ENCODE measurements at regions not wholly inside any gene's neighbourhood (a gene's known extent, or its start where the extent isn't known, plus 50 kb on each side); places are given as distances from the start of the nearest gene placed in this dataset.

DNA sequence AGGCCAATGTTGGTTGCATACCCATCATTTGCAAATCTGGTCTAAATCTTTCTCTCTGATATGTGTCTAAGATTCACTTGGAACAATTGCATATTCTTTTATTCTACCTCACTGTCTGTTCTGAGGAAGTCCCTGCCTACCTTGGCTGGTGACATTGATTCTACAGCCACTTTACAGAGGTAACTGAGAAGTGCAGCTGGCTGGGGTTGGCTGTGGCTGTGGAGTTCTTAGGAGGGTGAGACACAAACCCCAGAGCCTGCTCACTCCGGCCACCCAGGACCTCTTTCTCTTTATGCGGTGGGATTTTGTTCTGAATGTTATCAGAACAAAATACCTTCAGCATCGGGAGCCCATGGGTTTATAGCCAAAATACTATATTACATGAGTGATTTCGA, 54.5 kb upstream of the IRS2 start:
- TF ChIP-seq, protein P1, sequence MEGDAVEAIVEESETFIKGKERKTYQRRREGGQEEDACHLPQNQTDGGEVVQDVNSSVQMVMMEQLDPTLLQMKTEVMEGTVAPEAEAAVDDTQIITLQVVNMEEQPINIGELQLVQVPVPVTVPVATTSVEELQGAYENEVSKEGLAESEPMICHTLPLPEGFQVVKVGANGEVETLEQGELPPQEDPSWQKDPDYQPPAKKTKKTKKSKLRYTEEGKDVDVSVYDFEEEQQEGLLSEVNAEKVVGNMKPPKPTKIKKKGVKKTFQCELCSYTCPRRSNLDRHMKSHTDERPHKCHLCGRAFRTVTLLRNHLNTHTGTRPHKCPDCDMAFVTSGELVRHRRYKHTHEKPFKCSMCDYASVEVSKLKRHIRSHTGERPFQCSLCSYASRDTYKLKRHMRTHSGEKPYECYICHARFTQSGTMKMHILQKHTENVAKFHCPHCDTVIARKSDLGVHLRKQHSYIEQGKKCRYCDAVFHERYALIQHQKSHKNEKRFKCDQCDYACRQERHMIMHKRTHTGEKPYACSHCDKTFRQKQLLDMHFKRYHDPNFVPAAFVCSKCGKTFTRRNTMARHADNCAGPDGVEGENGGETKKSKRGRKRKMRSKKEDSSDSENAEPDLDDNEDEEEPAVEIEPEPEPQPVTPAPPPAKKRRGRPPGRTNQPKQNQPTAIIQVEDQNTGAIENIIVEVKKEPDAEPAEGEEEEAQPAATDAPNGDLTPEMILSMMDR (IDR thresholded peaks at IDR 0.05), result no peak
- no peak for TF ChIP-seq POLR2AphosphoS5 (IDR thresholded peaks at IDR 0.05; ENCODE audit: low read depth, low read length)
- no peak for TF ChIP-seq IRF3 (IDR thresholded peaks at IDR 0.05; ENCODE audit: low read depth, low read length)
- no peak for TF ChIP-seq YY1 (IDR thresholded peaks at IDR 0.05; ENCODE audit: low read depth)
- no peak for TF ChIP-seq ZBTB33 (IDR thresholded peaks at IDR 0.05; ENCODE audit: borderline replicate concordance, low read depth)
- no peak for TF ChIP-seq FOSL2 (IDR thresholded peaks at IDR 0.05; ENCODE audit: borderline replicate concordance, low read depth)
